ENCODE measurements at regions not wholly inside any gene's neighbourhood (a gene's known extent, or its start where the extent isn't known, plus 50 kb on each side); places are given as distances from the start of the nearest gene placed in this dataset.

DNA sequence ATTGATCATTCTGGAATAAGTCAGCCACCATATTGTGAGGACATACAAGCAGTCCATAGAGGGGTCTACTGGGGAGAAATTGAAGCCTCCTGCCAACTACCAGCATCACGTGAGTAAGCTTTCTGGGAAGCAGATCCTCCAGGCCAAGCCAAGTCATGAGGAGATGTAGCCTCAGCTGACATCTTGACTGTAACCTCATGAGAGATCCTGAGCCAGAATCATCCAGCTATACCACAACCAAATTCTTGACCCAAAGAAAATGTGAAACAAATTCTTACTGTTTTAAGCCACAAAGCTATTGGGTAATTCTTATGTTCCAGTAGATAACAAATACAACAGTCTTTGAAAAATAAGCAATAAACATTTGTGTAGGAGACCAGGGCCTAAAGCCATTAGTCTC lies 479.4 kb upstream of the DCN start:
- no CpG with 5 or more reads among the region's 1 CpG for WGBS (ENCODE audit: insufficient coverage)
- no peak overlapping the region for H3K27ac ChIP-seq (ENCODE audit: low read length)
- no peak for DNase-seq
- Mint-ChIP-seq H3K27me3 (no peaks in the 10 kb centered on the region), H3K27ac (no peak overlapping the region), H3K9me3 (peaks cover 0 to 6% (median 0%) of the 10 kb centered on the region in 3 donors), H3K4me3 (no peak overlapping the region), H3K36me3 (no peaks in the 10 kb centered on the region), H3K4me1 (peaks cover 13 to 25% (median 17%) of the 10 kb centered on the region in 3 donors)
- no peaks in the 10 kb centered on the region for H3K4me1 ChIP-seq (ENCODE audit: control insufficient read depth in 1 of 2, extremely low read depth in 1 of 2, insufficient read depth in 2 of 2, low read length in 2 of 2)
- ChIA-PET POLR2A (interaction anchor here in 1 of 2 donors (0.5 to 0.6 kb wide), 2 partner anchors 13 to 311 kb away, joined by 3 read pairs; no protein-coding TSS in a partner anchor), CTCF (no interaction called here)
- ATAC-seq (replicated peaks in 1 of 4) = no peak
- no peaks in the 10 kb centered on the region for H3K9me3 ChIP-seq
- no peak overlapping the region for H3K4me3 ChIP-seq (ENCODE audit: control insufficient read depth in 1 of 2, extremely low read depth in 1 of 2, low read length in 1 of 2)
- H3K27me3 ChIP-seq (replicated peaks in 1 of 2; ENCODE audit: control insufficient read depth in 2 of 2, extremely low read depth in 1 of 2, insufficient read depth in 2 of 2, low read length in 1 of 2) = no peaks in the 10 kb centered on the region
- H3K36me3 ChIP-seq (ENCODE audit: control insufficient read depth in 2 of 2, extremely low read depth in 1 of 2, insufficient read depth in 1 of 2, low read length in 1 of 2) = no peaks in the 10 kb centered on the region

DNA sequence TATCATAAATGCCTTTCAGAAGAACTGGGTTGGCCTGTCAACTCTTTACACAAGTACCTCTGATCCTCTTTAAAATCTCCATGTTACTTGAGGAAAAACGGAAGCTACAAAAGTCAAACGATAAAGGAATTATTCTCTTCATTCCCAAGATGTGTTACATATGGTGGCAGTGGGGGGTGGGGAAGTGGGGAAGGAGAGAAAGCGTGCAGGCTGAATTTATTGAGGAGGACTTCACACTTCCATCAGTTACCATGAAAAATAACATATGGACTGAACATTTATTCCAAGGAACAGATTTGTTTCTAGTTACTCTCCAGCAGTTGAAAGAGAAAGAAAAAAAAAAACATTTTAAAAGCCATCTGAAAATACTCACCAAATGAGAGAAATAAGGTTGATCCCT lies 474.4 kb upstream of the DCN start:
- ATAC-seq (replicated peaks in 1 of 4) = no peak
- no CpG with 5 or more reads among the region's 3 CpGs for WGBS (ENCODE audit: insufficient coverage)
- H3K9me3 Mint-ChIP-seq = peaks cover 0 to 6% (median 0%) of the 10 kb centered on the region in 3 donors
- H3K4me3 Mint-ChIP-seq = no peak overlapping the region
- Histone ChIP-seq H3K36me3 (ENCODE audit: control insufficient read depth in 2 of 2, extremely low read depth in 1 of 2, insufficient read depth in 1 of 2, low read length in 1 of 2) (no peaks in the 10 kb centered on the region), H3K27me3 (replicated peaks in 1 of 2; ENCODE audit: control insufficient read depth in 2 of 2, extremely low read depth in 1 of 2, insufficient read depth in 2 of 2, low read length in 1 of 2) (no peaks in the 10 kb centered on the region), H3K4me1 (ENCODE audit: control insufficient read depth in 1 of 2, extremely low read depth in 1 of 2, insufficient read depth in 2 of 2, low read length in 2 of 2) (no peaks in the 10 kb centered on the region), H3K27ac (ENCODE audit: low read length) (no peak overlapping the region), H3K9me3 (no peaks in the 10 kb centered on the region), H3K4me3 (ENCODE audit: control insufficient read depth in 1 of 2, extremely low read depth in 1 of 2, low read length in 1 of 2) (no peak overlapping the region)
- ChIA-PET POLR2A (interaction anchor here (0.6 to 0.7 kb wide), 4 partner anchors 67 to 440 kb away, joined by 3 to 11 read pairs (median 7); no protein-coding TSS in a partner anchor), CTCF (interaction anchor here in 1 of 2 donors (1.1 kb wide), 1 partner anchor 26 kb away, joined by 3 read pairs; no protein-coding TSS in a partner anchor)
- H3K4me1 Mint-ChIP-seq = peaks cover 10 to 20% (median 13%) of the 10 kb centered on the region in 3 donors
- H3K27me3 Mint-ChIP-seq = no peaks in the 10 kb centered on the region
- no peaks in the 10 kb centered on the region for H3K36me3 Mint-ChIP-seq
- DNase-seq = no peak
- no peak overlapping the region for H3K27ac Mint-ChIP-seq

DNA sequence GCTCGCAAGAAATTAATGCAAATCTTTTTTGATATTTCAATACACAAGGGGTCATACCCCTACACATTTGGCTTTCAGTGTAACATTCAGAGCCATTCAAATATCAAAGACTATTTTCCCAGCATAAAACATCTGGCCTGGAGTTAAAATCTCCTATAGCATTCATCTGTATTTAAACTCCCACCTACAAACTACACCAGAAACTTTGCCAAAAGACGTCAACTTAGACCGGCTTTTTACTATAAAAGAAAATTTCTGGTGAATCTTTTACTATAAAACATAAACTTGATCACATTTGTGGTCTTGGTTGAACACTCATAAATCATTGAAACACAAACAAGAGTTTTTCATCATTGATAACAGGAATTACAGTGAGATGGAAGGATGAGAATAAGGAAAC lies 473.3 kb upstream of the DCN start:
- Histone ChIP-seq H3K4me3 (ENCODE audit: control insufficient read depth in 1 of 2, extremely low read depth in 1 of 2, low read length in 1 of 2) (no peak overlapping the region), H3K4me1 (ENCODE audit: control insufficient read depth in 1 of 2, extremely low read depth in 1 of 2, insufficient read depth in 2 of 2, low read length in 2 of 2) (no peaks in the 10 kb centered on the region), H3K36me3 (ENCODE audit: control insufficient read depth in 2 of 2, extremely low read depth in 1 of 2, insufficient read depth in 1 of 2, low read length in 1 of 2) (no peaks in the 10 kb centered on the region), H3K27ac (ENCODE audit: low read length) (no peak overlapping the region), H3K9me3 (no peaks in the 10 kb centered on the region), H3K27me3 (replicated peaks in 1 of 2; ENCODE audit: control insufficient read depth in 2 of 2, extremely low read depth in 1 of 2, insufficient read depth in 2 of 2, low read length in 1 of 2) (no peaks in the 10 kb centered on the region)
- H3K4me3 Mint-ChIP-seq = no peak overlapping the region
- DNase-seq = no peak
- POLR2A ChIA-PET = interaction anchor here in 1 of 2 donors (0.6 kb wide), 1 partner anchor 350 kb away, joined by 3 read pairs; no protein-coding TSS in a partner anchor
- no peaks in the 10 kb centered on the region for H3K27me3 Mint-ChIP-seq
- no CpG with 5 or more reads among the region's 3 CpGs for WGBS (ENCODE audit: insufficient coverage)
- H3K4me1 Mint-ChIP-seq = peaks cover 9 to 20% (median 13%) of the 10 kb centered on the region in 3 donors
- CTCF ChIA-PET = no interaction called here
- peaks cover 3% of the 10 kb centered on the region for H3K36me3 Mint-ChIP-seq
- no peak overlapping the region for H3K27ac Mint-ChIP-seq
- peaks cover 0 to 10% (median 2%) of the 10 kb centered on the region in 3 donors for H3K9me3 Mint-ChIP-seq
- no peak for ATAC-seq (replicated peaks in 1 of 4)

DNA sequence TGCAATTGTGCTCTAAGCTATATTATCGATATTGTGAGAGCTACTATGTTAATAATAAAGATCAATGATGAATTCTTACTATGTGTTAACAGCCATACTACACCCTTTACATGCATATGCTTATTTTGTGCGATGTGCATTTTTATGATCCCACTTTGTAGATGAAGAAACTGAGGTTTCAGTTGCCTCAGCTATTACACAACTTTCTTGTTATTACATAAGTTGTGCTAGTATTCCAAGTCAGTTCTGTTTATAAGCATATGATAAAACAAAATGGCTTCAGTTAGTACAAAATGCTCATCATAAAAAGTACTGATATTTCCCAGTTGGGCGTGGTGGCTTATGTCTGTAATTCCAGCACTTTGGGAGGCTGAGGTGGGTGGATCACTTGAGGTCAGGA lies 471.5 kb upstream of the DCN start:
- no peaks in the 10 kb centered on the region for H3K4me1 ChIP-seq (ENCODE audit: control insufficient read depth in 1 of 2, extremely low read depth in 1 of 2, insufficient read depth in 2 of 2, low read length in 2 of 2)
- H3K36me3 Mint-ChIP-seq = peaks cover 3% of the 10 kb centered on the region
- no peaks in the 10 kb centered on the region for H3K27me3 ChIP-seq (replicated peaks in 1 of 2; ENCODE audit: control insufficient read depth in 2 of 2, extremely low read depth in 1 of 2, insufficient read depth in 2 of 2, low read length in 1 of 2)
- ATAC-seq (replicated peaks in 1 of 4) = no peak
- H3K4me3 ChIP-seq (ENCODE audit: control insufficient read depth in 1 of 2, extremely low read depth in 1 of 2, low read length in 1 of 2) = no peak overlapping the region
- ChIA-PET CTCF (no interaction called here), POLR2A (no interaction called here)
- H3K9me3 Mint-ChIP-seq = peaks cover 0 to 6% (median 2%) of the 10 kb centered on the region in 3 donors
- no peak overlapping the region for H3K27ac Mint-ChIP-seq
- no peaks in the 10 kb centered on the region for H3K9me3 ChIP-seq
- no peak overlapping the region for H3K27ac ChIP-seq (ENCODE audit: low read length)
- H3K27me3 Mint-ChIP-seq = no peaks in the 10 kb centered on the region
- DNase-seq = no peak
- peaks cover 9 to 20% (median 13%) of the 10 kb centered on the region in 3 donors for H3K4me1 Mint-ChIP-seq
- no peaks in the 10 kb centered on the region for H3K36me3 ChIP-seq (ENCODE audit: control insufficient read depth in 2 of 2, extremely low read depth in 1 of 2, insufficient read depth in 1 of 2, low read length in 1 of 2)
- H3K4me3 Mint-ChIP-seq = no peak overlapping the region
- no CpG with 5 or more reads among the region's 3 CpGs for WGBS (ENCODE audit: insufficient coverage)

DNA sequence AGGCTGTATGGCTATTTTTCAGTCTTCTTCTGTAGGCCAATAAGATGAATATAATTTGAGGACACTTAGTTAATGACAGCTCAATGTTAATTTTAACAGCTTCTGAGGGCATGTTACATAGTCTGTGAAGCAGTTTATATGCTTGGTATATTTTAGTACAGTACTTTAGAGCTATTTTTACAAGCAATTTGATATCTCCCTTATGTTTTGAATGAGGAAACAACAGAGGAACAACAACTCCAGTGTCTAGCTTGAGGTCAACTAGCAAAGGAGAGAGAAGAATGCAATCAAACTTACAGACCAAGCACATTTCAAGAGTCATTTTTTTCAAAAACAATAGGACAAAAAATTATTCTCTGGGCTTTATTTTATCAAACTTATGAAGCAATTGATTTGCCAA lies 469.1 kb upstream of the DCN start:
- peaks cover 0 to 5% (median 2%) of the 10 kb centered on the region in 3 donors for H3K9me3 Mint-ChIP-seq
- peaks cover 0 to 4% (median 0%) of the 10 kb centered on the region in 3 donors for H3K4me1 Mint-ChIP-seq
- Histone ChIP-seq H3K36me3 (ENCODE audit: control insufficient read depth in 2 of 2, extremely low read depth in 1 of 2, insufficient read depth in 1 of 2, low read length in 1 of 2) (no peaks in the 10 kb centered on the region), H3K9me3 (no peaks in the 10 kb centered on the region), H3K27me3 (replicated peaks in 1 of 2; ENCODE audit: control insufficient read depth in 2 of 2, extremely low read depth in 1 of 2, insufficient read depth in 2 of 2, low read length in 1 of 2) (no peaks in the 10 kb centered on the region), H3K27ac (ENCODE audit: low read length) (no peak overlapping the region), H3K4me3 (ENCODE audit: control insufficient read depth in 1 of 2, extremely low read depth in 1 of 2, low read length in 1 of 2) (no peak overlapping the region), H3K4me1 (ENCODE audit: control insufficient read depth in 1 of 2, extremely low read depth in 1 of 2, insufficient read depth in 2 of 2, low read length in 2 of 2) (no peaks in the 10 kb centered on the region)
- peaks cover 3% of the 10 kb centered on the region for H3K36me3 Mint-ChIP-seq
- CTCF ChIA-PET = no interaction called here
- H3K27ac Mint-ChIP-seq = no peak overlapping the region
- POLR2A ChIA-PET = no interaction called here
- ATAC-seq (replicated peaks in 1 of 4) (no peak), DNase-seq (no peak)
- H3K4me3 Mint-ChIP-seq = no peak overlapping the region
- H3K27me3 Mint-ChIP-seq = no peaks in the 10 kb centered on the region

DNA sequence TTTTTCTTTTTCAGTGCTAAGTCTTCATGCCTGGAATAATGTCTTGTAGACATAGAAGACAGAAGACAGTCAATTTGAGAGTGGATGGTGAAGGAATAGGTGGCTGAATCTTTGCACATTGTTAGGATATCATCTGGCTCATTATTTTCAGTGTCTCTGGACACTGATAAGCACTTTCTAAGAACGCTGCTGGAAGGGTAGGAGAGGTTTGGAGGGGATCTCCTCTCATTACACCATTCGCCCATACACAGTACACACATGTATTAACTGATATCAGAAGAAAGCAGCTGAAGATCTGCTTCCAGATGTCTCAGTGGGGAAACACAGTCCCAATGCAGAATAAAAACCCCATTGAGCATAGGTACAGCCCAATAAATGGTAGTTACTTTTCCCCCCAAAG lies 461.1 kb upstream of the DCN start:
- no peaks in the 10 kb centered on the region for H3K4me1 Mint-ChIP-seq
- no peak overlapping the region for H3K27ac ChIP-seq (ENCODE audit: low read length)
- ChIA-PET POLR2A (no interaction called here), CTCF (no interaction called here)
- no peaks in the 10 kb centered on the region for H3K9me3 ChIP-seq
- H3K36me3 ChIP-seq (ENCODE audit: control insufficient read depth in 2 of 2, extremely low read depth in 1 of 2, insufficient read depth in 1 of 2, low read length in 1 of 2) = no peaks in the 10 kb centered on the region
- no peaks in the 10 kb centered on the region for H3K27me3 ChIP-seq (replicated peaks in 1 of 2; ENCODE audit: control insufficient read depth in 2 of 2, extremely low read depth in 1 of 2, insufficient read depth in 2 of 2, low read length in 1 of 2)
- H3K4me3 Mint-ChIP-seq = no peak overlapping the region
- ATAC-seq (replicated peaks in 1 of 4) (no peak), DNase-seq (no peak)
- no peaks in the 10 kb centered on the region for H3K9me3 Mint-ChIP-seq
- no CpG with 5 or more reads among the region's 2 CpGs for WGBS (ENCODE audit: insufficient coverage)
- no peaks in the 10 kb centered on the region for H3K4me1 ChIP-seq (ENCODE audit: control insufficient read depth in 1 of 2, extremely low read depth in 1 of 2, insufficient read depth in 2 of 2, low read length in 2 of 2)
- H3K27ac Mint-ChIP-seq = no peak overlapping the region
- H3K27me3 Mint-ChIP-seq = no peaks in the 10 kb centered on the region
- no peaks in the 10 kb centered on the region for H3K36me3 Mint-ChIP-seq
- H3K4me3 ChIP-seq (ENCODE audit: control insufficient read depth in 1 of 2, extremely low read depth in 1 of 2, low read length in 1 of 2) = no peak overlapping the region

DNA sequence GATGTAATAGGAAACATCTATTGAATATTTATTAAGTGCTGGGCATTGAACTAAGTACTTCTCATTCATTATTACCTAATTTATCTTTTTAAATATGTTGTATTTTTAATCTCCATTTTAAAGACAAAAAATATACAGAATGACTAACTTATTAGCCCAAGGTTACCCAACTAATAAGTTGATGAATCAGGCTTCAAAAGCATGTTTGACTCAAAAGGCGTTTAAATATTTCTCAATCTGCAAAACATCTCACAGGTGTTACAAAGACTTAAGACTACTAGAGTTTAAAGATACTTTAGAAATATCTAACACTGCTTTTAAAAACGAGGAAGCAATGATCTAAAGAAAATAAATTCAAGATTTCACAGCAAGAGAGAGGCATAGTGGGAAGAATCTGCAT lies 457.4 kb upstream of the DCN start:
- WGBS (ENCODE audit: insufficient coverage) = no CpG with 5 or more reads among the region's 2 CpGs
- H3K27me3 ChIP-seq (replicated peaks in 1 of 2; ENCODE audit: control insufficient read depth in 2 of 2, extremely low read depth in 1 of 2, insufficient read depth in 2 of 2, low read length in 1 of 2) = no peaks in the 10 kb centered on the region
- no peaks in the 10 kb centered on the region for H3K9me3 ChIP-seq
- H3K36me3 ChIP-seq (ENCODE audit: control insufficient read depth in 2 of 2, extremely low read depth in 1 of 2, insufficient read depth in 1 of 2, low read length in 1 of 2) = no peaks in the 10 kb centered on the region
- no peak overlapping the region for H3K4me3 ChIP-seq (ENCODE audit: control insufficient read depth in 1 of 2, extremely low read depth in 1 of 2, low read length in 1 of 2)
- no peaks in the 10 kb centered on the region for H3K4me1 Mint-ChIP-seq
- ChIA-PET CTCF (no interaction called here), POLR2A (no interaction called here)
- no peaks in the 10 kb centered on the region for H3K27me3 Mint-ChIP-seq
- H3K27ac Mint-ChIP-seq = no peak overlapping the region
- H3K9me3 Mint-ChIP-seq = no peaks in the 10 kb centered on the region
- ATAC-seq (replicated peaks in 1 of 4) (no peak), DNase-seq (no peak)
- H3K4me3 Mint-ChIP-seq = no peak overlapping the region
- no peak overlapping the region for H3K27ac ChIP-seq (ENCODE audit: low read length)
- H3K4me1 ChIP-seq (ENCODE audit: control insufficient read depth in 1 of 2, extremely low read depth in 1 of 2, insufficient read depth in 2 of 2, low read length in 2 of 2) = no peaks in the 10 kb centered on the region
- no peaks in the 10 kb centered on the region for H3K36me3 Mint-ChIP-seq

All from T-cell (primary cell).